HG02938 (cell line): ENCODE measurements at regions not wholly inside any gene's neighbourhood (a gene's known extent, or its start where the extent isn't known, plus 50 kb on each side); places are given as distances from the start of the nearest gene placed in this dataset.

Experiments
- ATAC-seq: cut with Tn5 transposase; IDR thresholded peaks from one replicate; pipeline ENCODE4 v1.9.1; 2021; ENCODE audit warnings: mild to moderate bottlenecking, moderate library complexity; ENCODE audit not compliant: unreplicated experiment

- no peak for ATAC-seq
These were observed 57.1 kb upstream of the RNF152 start for GRCh38 chr18:61949946-61950345.

DNA sequence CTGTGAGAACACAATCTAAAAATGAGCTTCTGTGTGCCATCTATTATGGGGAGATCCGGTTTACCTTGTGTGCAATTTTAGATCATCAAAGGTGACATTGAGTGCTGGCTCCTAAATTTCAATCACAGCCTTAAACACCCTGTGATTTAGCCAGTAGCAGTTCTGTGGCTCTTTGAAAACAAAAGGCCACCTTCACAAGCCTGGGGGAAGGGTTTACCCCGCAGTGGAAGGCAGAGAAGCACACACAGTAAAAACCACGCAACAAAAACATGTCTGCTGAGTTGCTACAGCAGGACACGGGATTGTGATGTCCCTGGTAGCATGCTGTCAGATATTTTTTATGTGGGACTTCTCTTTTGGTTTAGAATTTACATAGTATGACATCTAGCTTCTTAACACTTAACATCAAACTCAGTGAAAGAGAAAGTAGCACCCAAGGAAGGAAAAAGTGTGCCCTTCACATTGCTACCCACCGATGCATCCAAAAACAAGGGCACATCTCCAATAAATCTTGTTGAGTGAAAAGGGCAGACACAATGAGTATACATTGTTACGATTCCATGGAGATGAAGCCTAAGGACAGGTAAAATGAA lies 56.1 kb upstream of the RNF152 start:
- ATAC-seq: no peak

DNA sequence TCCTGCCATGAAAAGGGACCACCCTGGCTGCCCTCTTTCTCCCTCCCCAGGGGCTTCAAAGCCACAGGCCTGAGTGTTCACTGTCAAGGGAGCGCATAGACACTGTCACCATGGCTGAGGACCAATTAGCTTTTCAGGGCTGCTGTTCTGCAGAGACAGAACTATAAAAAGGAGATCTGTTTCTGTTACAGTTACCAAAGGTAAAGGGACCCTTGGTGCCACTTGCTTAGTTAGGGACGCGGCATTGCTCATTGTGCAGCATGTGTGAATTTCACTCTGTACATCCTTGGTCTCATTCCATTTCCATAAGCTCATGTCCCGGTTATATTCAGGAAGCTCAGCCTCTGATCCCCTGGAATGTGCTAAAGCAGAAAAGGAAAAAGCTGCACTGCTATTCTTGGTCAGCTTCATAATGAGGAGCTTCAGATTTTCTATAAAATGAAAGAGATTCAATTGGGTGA lies 55.5 kb upstream of the RNF152 start:
- ATAC-seq: no peak

DNA sequence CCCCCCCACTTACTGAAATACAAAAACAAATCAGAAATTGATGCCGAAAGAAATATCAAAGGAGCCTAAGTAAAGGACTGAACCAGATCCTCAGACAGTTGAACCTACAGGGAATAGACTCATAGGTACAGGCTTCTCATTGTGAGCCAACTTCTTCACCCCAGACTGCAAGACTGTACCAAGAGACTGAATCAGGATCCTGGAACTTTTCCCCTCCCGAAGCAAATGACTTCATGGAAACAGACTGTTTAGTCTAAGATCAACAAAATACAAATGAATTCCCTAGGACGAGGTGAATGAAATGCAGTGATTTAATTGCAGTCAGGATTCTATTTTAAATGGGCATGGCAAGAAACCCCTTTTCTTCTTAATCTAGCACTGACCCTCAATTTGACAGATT lies 53.6 kb upstream of the RNF152 start:
- no peak for ATAC-seq

GRCh38 chr18:61943175-61943964 lies 50.6 kb upstream of the RNF152 start:
- no peak for ATAC-seq
